BJ (cell line): ENCODE measurements at regions not wholly inside any gene's neighbourhood (a gene's known extent, or its start where the extent isn't known, plus 50 kb on each side); places are given as distances from the start of the nearest gene placed in this dataset.
A peak's percentile ranks its signal among the peaks of the same experiment; 100 is the strongest.

Source experiments
- CTCF ChIA-PET: fragments of 350-600 bp; formaldehyde crosslinking; extraction: SDS; loops from one replicate; lab custom pipeline; 2021; ENCODE audit warnings: antibody characterized with exemption, inconsistent platforms; lab: Yijun Ruan, JAX
- POLR2A ChIA-PET: fragments of 300-600 bp; sonication (Branson Sonifier 250); formaldehyde crosslinking; extraction: SDS; loops from one replicate; lab custom pipeline; 2021; ENCODE audit warnings: antibody characterized with exemption; lab: Charles Lee
- DNase-seq: peaks from one replicate; pipeline ENCODE4 v3.0.0-alpha.2; 2011; ENCODE audit warnings: low read depth
- H3K27me3 ChIP-seq: 2 replicates; pipeline ENCODE4 v1.6.0; 2011; ENCODE audit warnings: low read length; ENCODE audit not compliant: control insufficient read depth, insufficient read depth
- H3K36me3 ChIP-seq: 2 replicates; pipeline ENCODE4 v1.5.1; 2011; ENCODE audit warnings: low read length; ENCODE audit not compliant: control insufficient read depth, insufficient read depth
- H3K4me3 ChIP-seq: 2 replicates; pipeline ENCODE4 v1.5.1; 2011; ENCODE audit warnings: low read depth, mild to moderate bottlenecking, control low read depth, low read length
- CTCF ChIP-seq: IDR thresholded peaks from 2 replicates; pipeline ENCODE4 v1.5.1; 2011; ENCODE audit warnings: low read depth, mild to moderate bottlenecking, control low read depth, inconsistent platforms, low read length, moderate library complexity; ENCODE audit not compliant: insufficient read depth

- H3K36me3 ChIP-seq = no peaks in the 10 kb centered on the region
- no peak overlapping the region for H3K4me3 ChIP-seq
- TF ChIP-seq CTCF = no peak
- no peaks in the 10 kb centered on the region for H3K27me3 ChIP-seq
- peak; percentile 24 for DNase-seq
- ChIA-PET POLR2A (no interaction called here), CTCF (no interaction called here)
Observed at GRCh38 chr13:74930402-74931165, 551.4 kb downstream of the TBC1D4 start.

DNA sequence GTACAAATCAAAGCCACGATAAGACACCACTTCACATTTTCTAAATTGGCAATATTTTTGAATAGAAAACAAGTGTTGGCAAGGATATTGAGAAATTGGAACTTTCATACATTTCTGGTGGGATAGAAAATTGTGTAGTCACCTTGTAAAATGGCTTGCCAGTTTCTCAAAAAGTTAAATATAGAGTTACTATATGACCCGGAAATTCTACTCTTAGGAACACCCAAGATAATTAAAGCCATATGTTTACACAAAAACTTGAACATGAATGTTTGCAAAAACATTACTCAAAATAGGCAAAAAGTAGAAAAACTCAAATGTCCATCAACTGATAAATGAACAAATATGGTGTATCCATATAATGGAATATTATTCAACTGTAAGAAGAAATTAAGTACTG, 552.5 kb downstream of the TBC1D4 start:
- DNase-seq = no peak
- Histone ChIP-seq H3K27me3 (no peaks in the 10 kb centered on the region), H3K4me3 (no peak overlapping the region), H3K36me3 (no peaks in the 10 kb centered on the region)
- ChIA-PET CTCF (no interaction called here), POLR2A (no interaction called here)
- TF ChIP-seq CTCF = no peak

- no peak for TF ChIP-seq CTCF
- ChIA-PET CTCF (no interaction called here), POLR2A (no interaction called here)
- H3K4me3 ChIP-seq = no peak overlapping the region
- no peaks in the 10 kb centered on the region for H3K27me3 ChIP-seq
- no peak for DNase-seq
- no peaks in the 10 kb centered on the region for H3K36me3 ChIP-seq
Observed at GRCh38 chr13:74927823-74928222, 554.1 kb downstream of the TBC1D4 start.

DNA sequence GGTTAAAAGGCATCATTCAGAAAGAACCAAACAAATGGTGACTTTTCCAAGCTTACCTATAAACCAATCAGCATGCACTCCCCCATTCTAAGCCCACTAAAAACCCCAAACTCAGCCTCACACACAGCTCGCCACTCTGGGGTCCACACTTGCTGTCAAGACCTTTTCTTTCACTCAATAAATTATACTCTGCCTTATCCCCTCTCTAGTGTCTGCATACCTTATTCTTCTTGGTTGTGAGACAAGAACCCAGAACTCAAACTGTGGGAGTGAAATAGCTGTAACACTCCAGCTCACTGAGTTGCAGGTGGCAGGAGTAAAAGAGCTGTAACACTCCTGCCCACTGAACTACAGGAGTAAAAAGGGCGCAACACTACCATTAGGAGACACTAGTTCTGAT, 559.0 kb downstream of the TBC1D4 start:
- CTCF ChIA-PET = no interaction called here
- POLR2A ChIA-PET = no interaction called here

DNA sequence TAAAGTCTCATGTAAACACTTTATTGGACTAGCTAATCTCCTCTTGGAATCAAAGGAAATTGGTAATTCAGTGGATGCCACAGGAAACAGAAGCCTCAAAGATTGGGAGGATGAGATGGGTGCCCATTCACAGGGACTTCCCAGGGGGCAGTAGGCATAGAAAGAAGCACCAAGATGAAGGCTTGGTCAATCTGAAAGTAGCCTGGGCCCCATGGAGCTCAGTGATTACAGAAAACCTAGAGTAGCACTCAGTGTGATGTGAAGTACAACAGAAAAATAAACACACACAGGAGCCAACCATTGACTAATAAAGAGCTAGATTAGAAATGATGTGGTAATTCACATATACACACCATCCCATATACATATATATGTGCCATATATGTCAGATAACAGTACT, 560.6 kb downstream of the TBC1D4 start:
- no peak for DNase-seq
- no peak for TF ChIP-seq CTCF
- ChIA-PET POLR2A (no interaction called here), CTCF (interaction anchor here (0.7 to 1.1 kb wide), 2 partner anchors 17 to 21 kb away, joined by 3 read pairs; no protein-coding TSS in a partner anchor)
- Histone ChIP-seq H3K36me3 (no peaks in the 10 kb centered on the region), H3K4me3 (no peak overlapping the region), H3K27me3 (no peaks in the 10 kb centered on the region)

More for the DNA sequence above, 559.0 kb downstream of the TBC1D4 start:
- no peak for DNase-seq
- no peaks in the 10 kb centered on the region for H3K36me3 ChIP-seq
- no peaks in the 10 kb centered on the region for H3K27me3 ChIP-seq
- H3K4me3 ChIP-seq = no peak overlapping the region
- TF ChIP-seq CTCF = no peak
